HG03558 (cell line): ENCODE measurements at regions not wholly inside any gene's neighbourhood (a gene's known extent, or its start where the extent isn't known, plus 50 kb on each side); places are given as distances from the start of the nearest gene placed in this dataset.
"Not testable (repeated sequence)": the region's sequence is repeated elsewhere in the genome, so short reads cannot be mapped to it uniquely, and the experiment has no call there.

Source experiments
- ATAC-seq: cut with Tn5 transposase; IDR thresholded peaks from one replicate; pipeline ENCODE4 v1.9.1; 2021; ENCODE audit warnings: moderate number of reproducible peaks; ENCODE audit not compliant: unreplicated experiment; ENCODE audit errors: extremely low read depth

GRCh38 chr2:236632295-236633218 lies 62.9 kb downstream of the ACKR3 start:
- no peak for ATAC-seq

- no peak for ATAC-seq
These were observed 63.6 kb downstream of the ACKR3 start for GRCh38 chr2:236633219-236633570.

GRCh38 chr2:236633775-236634560 lies 64.3 kb downstream of the ACKR3 start:
- no peak for ATAC-seq

GRCh38 chr2:236636261-236636660 lies 66.6 kb downstream of the ACKR3 start:
- no peak for ATAC-seq

- no peak for ATAC-seq
These were observed 67.3 kb downstream of the ACKR3 start for GRCh38 chr2:236636714-236637470.

GRCh38 chr2:236637686-236638569 lies 68.3 kb downstream of the ACKR3 start:
- ATAC-seq: no peak

- no peak for ATAC-seq
These were observed 69.1 kb downstream of the ACKR3 start for GRCh38 chr2:236638707-236639106.

- ATAC-seq: no peak
These were observed 70.0 kb downstream of the ACKR3 start for GRCh38 chr2:236639461-236640235.

- ATAC-seq: no peak
These were observed 71.6 kb downstream of the ACKR3 start for GRCh38 chr2:236641051-236641726.

- ATAC-seq: no peak
These were observed 72.5 kb downstream of the ACKR3 start for GRCh38 chr2:236642125-236642524.

- no peak for ATAC-seq
These were observed 73.1 kb downstream of the ACKR3 start for GRCh38 chr2:236642584-236643291.

GRCh38 chr2:236643480-236643879 lies 73.9 kb downstream of the ACKR3 start:
- no peak for ATAC-seq

- ATAC-seq: no peak
These were observed 74.4 kb downstream of the ACKR3 start for GRCh38 chr2:236644067-236644466.

- ATAC-seq: no peak
These were observed 74.9 kb downstream of the ACKR3 start for GRCh38 chr2:236644502-236644911.

- not testable (repeated sequence) for ATAC-seq
These were observed 75.5 kb downstream of the ACKR3 start for GRCh38 chr2:236645141-236645540.

- ATAC-seq: no peak
These were observed 76.8 kb downstream of the ACKR3 start for GRCh38 chr2:236646441-236646840.

GRCh38 chr2:236646871-236647270 lies 77.2 kb downstream of the ACKR3 start:
- no peak for ATAC-seq

- ATAC-seq: no peak
These were observed 78.0 kb downstream of the ACKR3 start for GRCh38 chr2:236647621-236648020.
